Choroid plexus epithelial cell (primary cell): ENCODE measurements at regions not wholly inside any gene's neighbourhood (a gene's known extent, or its start where the extent isn't known, plus 50 kb on each side); places are given as distances from the start of the nearest gene placed in this dataset.
"Not testable (repeated sequence)": the region's sequence is repeated elsewhere in the genome, so short reads cannot be mapped to it uniquely, and the experiment has no call there.

Source experiments
- DNase-seq: peaks from one replicate; pipeline ENCODE4 v3.0.0-alpha.2; 2010; ENCODE audit warnings: low read depth
- H3K4me3 ChIP-seq: 2 replicates; pipeline ENCODE4 v1.5.1; 2011; ENCODE audit warnings: low read depth, mild to moderate bottlenecking, control low read depth, low read length, moderate library complexity
- TF ChIP-seq, protein P1 (sequence below): conservative IDR thresholded peaks from 2 replicates; pipeline ENCODE4 v1.5.1; 2011; ENCODE audit warnings: low read depth, mild to moderate bottlenecking, control low read depth, inconsistent platforms, low read length, moderate library complexity

DNA sequence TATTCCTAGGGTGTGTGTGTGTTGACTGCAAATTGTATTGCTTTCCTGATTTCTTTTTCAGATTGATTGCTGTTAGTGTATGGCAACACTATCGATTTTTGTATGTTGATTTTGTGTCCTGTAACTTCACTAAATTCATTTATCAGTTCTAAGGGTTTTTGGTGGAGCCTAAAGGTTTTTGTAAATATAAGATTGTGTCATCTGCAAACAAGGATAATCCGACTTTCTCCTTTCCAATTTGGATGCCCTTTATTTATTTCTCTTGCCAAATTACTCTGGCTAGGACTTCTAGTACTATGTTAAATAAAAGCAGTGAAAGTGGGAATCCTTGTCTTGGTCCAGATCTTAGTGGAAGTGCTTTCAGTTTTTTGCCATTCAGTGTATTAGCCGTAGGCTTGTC, 340.9 kb upstream of the KLF4 start:
- TF ChIP-seq, protein P1, sequence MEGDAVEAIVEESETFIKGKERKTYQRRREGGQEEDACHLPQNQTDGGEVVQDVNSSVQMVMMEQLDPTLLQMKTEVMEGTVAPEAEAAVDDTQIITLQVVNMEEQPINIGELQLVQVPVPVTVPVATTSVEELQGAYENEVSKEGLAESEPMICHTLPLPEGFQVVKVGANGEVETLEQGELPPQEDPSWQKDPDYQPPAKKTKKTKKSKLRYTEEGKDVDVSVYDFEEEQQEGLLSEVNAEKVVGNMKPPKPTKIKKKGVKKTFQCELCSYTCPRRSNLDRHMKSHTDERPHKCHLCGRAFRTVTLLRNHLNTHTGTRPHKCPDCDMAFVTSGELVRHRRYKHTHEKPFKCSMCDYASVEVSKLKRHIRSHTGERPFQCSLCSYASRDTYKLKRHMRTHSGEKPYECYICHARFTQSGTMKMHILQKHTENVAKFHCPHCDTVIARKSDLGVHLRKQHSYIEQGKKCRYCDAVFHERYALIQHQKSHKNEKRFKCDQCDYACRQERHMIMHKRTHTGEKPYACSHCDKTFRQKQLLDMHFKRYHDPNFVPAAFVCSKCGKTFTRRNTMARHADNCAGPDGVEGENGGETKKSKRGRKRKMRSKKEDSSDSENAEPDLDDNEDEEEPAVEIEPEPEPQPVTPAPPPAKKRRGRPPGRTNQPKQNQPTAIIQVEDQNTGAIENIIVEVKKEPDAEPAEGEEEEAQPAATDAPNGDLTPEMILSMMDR = no peak
- no peak overlapping the region for H3K4me3 ChIP-seq
- DNase-seq = no peak

GRCh38 chr9:107827884-107828283, 338.3 kb upstream of the KLF4 start:
- DNase-seq = no peak
- no peak overlapping the region for H3K4me3 ChIP-seq
- TF ChIP-seq, protein P1 = no peak

- DNase-seq = no peak
- TF ChIP-seq, protein P1 = no peak
- no peak overlapping the region for H3K4me3 ChIP-seq
Observed at GRCh38 chr9:107827304-107827703, 337.7 kb upstream of the KLF4 start.

- not testable (repeated sequence) for H3K4me3 ChIP-seq, DNase-seq
Observed at GRCh38 chr9:107826688-107826983, 337.1 kb upstream of the KLF4 start.

DNA sequence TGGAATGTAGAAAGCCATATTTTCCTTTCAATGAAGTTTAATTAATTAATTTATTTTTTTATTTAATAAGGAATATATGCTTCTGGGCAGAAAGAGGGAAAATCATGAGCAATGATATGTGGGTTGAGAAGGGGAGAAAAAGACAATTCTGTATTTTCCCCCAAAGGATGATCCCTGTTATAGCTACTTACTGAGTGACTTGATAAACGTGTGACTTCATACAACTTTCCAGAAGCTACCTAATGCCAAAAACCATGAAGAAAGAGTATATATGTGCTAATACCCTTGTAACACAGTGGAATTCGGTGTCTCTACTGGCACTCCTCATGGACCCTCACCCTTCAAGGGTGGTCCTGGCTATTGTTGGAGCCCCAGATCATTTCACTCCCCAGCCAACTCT, 335.0 kb upstream of the KLF4 start:
- TF ChIP-seq, protein P1 = no peak
- H3K4me3 ChIP-seq = no peak overlapping the region
- DNase-seq = no peak

- H3K4me3 ChIP-seq = no peak overlapping the region
- no peak for DNase-seq
- TF ChIP-seq, protein P1 = no peak
Observed at GRCh38 chr9:107819772-107820565, 330.4 kb upstream of the KLF4 start.

- not testable (repeated sequence) for DNase-seq, H3K4me3 ChIP-seq
Observed at GRCh38 chr9:107818503-107818829, 328.9 kb upstream of the KLF4 start.

GRCh38 chr9:107817595-107818502, 328.3 kb upstream of the KLF4 start:
- DNase-seq = not testable (repeated sequence)

More at GRCh38 chr9:107817595-107818502, 328.3 kb upstream of the KLF4 start:
- H3K4me3 ChIP-seq = not testable (repeated sequence)
